PC-9 (cell line): ENCODE measurements at regions not wholly inside any gene's neighbourhood (a gene's known extent, or its start where the extent isn't known, plus 50 kb on each side); places are given as distances from the start of the nearest gene placed in this dataset.
"Not testable (repeated sequence)": the region's sequence is repeated elsewhere in the genome, so short reads cannot be mapped to it uniquely, and the experiment has no call there.

Experiments
- BruUV-seq: library from RNA; stranded (reverse); fragments of 400-500 nt; replicated peaks from 2 replicates; lab custom pipeline; 2021; lab: Mats Ljungman, UMichigan
- CTCF ChIA-PET: fragments of 300-600 bp; sonication (Branson Sonifier 250); formaldehyde crosslinking; loops from one replicate; lab custom pipeline; 2022; ENCODE audit warnings: antibody characterized with exemption; lab: Charles Lee
- POLR2A ChIA-PET: fragments of 300-600 bp; sonication (Branson Sonifier 250); formaldehyde crosslinking; loops from one replicate; lab custom pipeline; 2022; ENCODE audit warnings: antibody characterized with exemption; ENCODE audit not compliant: unreplicated experiment; lab: Charles Lee
- DNase-seq, 2 experiments: peaks; one replicate each; pipeline versions ENCODE4 v3.0.0 to v3.0.0-alpha.2; 2015 to 2022; ENCODE audit warnings: mixed read lengths in 1 of 2
- H2AFZ ChIP-seq: fragments of 200-600 bp; sonication (generic); 2 replicates; pipeline ENCODE4 v1.8.1; 2017; ENCODE audit warnings: antibody characterized with exemption
- H3F3A ChIP-seq: fragments of 200-600 bp; sonication (generic); 2 replicates; pipeline ENCODE4 v1.8.1; 2017; ENCODE audit warnings: antibody characterized with exemption, mild to moderate bottlenecking, low read depth; ENCODE audit not compliant: insufficient read depth
- H3K27ac ChIP-seq: fragments of 200-600 bp; sonication (generic); 2 replicates; pipeline ENCODE4 v1.6.1; 2016; ENCODE audit warnings: mixed run types
- H3K27me3 ChIP-seq: fragments of 200-600 bp; sonication (generic); 2 replicates; pipeline ENCODE4 v1.6.1; 2016; ENCODE audit warnings: low read depth, mixed run types; ENCODE audit not compliant: insufficient read depth
- H3K36me3 ChIP-seq: fragments of 200-600 bp; sonication (generic); 2 replicates; pipeline ENCODE4 v1.6.1; 2016; ENCODE audit warnings: low read depth, mixed run types
- H3K4me1 ChIP-seq: fragments of 200-600 bp; sonication (generic); replicated peaks from 2 replicates; pipeline ENCODE4 v1.6.1; 2016; ENCODE audit warnings: mixed run types; ENCODE audit not compliant: insufficient read depth
- H3K4me2 ChIP-seq: fragments of 200-600 bp; sonication (generic); 2 replicates; pipeline ENCODE4 v1.6.1; 2017; ENCODE audit warnings: mixed run types
- H3K4me3 ChIP-seq: fragments of 200-600 bp; sonication (generic); 2 replicates; pipeline ENCODE4 v1.6.1; 2016; ENCODE audit warnings: mixed run types
- H3K79me2 ChIP-seq: fragments of 200-600 bp; sonication (generic); 2 replicates; pipeline ENCODE4 v1.6.1; 2017; ENCODE audit warnings: low read depth, mixed run types
- H3K9me2 ChIP-seq: fragments of 200-600 bp; sonication (generic); 2 replicates; pipeline ENCODE4 v1.8.1; 2017; ENCODE audit warnings: mild to moderate bottlenecking; ENCODE audit not compliant: insufficient read depth
- H3K9me3 ChIP-seq: fragments of 200-600 bp; sonication (generic); 2 replicates; pipeline ENCODE4 v1.8.1; 2016; ENCODE audit warnings: low read depth; ENCODE audit not compliant: insufficient read depth
- H4K20me1 ChIP-seq: fragments of 200-600 bp; sonication (generic); 2 replicates; pipeline ENCODE4 v1.8.1; 2017; ENCODE audit not compliant: insufficient read depth
- CTCF ChIP-seq: fragments of 200-600 bp; sonication (generic); conservative IDR thresholded peaks from 2 replicates; pipeline ENCODE4 v1.6.1; 2017; ENCODE audit warnings: mixed run types, antibody characterized with exemption, mild to moderate bottlenecking, moderate library complexity
- EZH2 ChIP-seq: fragments of 200-600 bp; sonication (generic); IDR thresholded peaks from 2 replicates; pipeline ENCODE4 v1.8.0; 2017; ENCODE audit warnings: antibody characterized with exemption, low read depth
- intact Hi-C: fragments of 100-400 bp; cut with micrococcal nuclease; formaldehyde crosslinking; loops from one replicate; pipeline ENCODE4 v1.10.0; 2022; ENCODE audit not compliant: unreplicated experiment

DNA sequence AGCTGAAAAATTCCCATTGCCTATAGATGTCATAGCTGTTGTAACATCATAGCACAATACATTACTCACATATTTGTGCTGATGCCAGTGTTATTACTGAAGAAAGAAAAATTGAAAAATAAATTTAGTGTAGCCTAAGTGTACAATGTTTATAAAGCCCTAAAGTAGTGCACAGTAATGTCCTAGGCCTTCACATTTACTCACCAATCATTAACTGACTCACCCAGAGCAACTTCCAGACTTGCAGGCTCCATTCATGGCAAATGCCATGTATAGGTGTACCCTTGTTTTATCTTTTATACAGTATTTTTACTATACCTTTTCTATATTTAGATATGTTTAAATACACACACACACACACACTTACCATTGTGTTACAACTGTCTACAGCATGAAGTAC lies 265.4 kb upstream of the MAGEB18 start:
- Histone ChIP-seq H3K4me3 (no peak overlapping the region), H3K9me3 (no peaks in the 10 kb centered on the region), H3K9me2 (no peaks in the 10 kb centered on the region), H3K36me3 (no peaks in the 10 kb centered on the region), H3K27me3 (no peaks in the 10 kb centered on the region), H3K27ac (no peak overlapping the region), H2AFZ (no peak overlapping the region), H3K79me2 (no peaks in the 10 kb centered on the region), H3K4me2 (no peak overlapping the region), H3F3A (no peaks in the 10 kb centered on the region), H3K4me1 (no peaks in the 10 kb centered on the region), H4K20me1 (no peaks in the 10 kb centered on the region)
- CTCF ChIA-PET, result no interaction called here
- no peak for DNase-seq
- POLR2A ChIA-PET, result no interaction called here
- TF ChIP-seq CTCF, result no peak
- intact Hi-C loops, result no loop called here
- no TSS peak for BruUV-seq

GRCh38 chrX:25873196-25873595 lies 264.9 kb upstream of the MAGEB18 start:
- no peaks in the 10 kb centered on the region for H4K20me1 ChIP-seq
- CTCF ChIA-PET, result no interaction called here
- no peak overlapping the region for H3K4me2 ChIP-seq
- no peaks in the 10 kb centered on the region for H3K36me3 ChIP-seq
- TF ChIP-seq EZH2 (no peak), CTCF (no peak)
- no TSS peak for BruUV-seq
- no peaks in the 10 kb centered on the region for H3F3A ChIP-seq
- POLR2A ChIA-PET, result no interaction called here
- no peaks in the 10 kb centered on the region for H3K9me2 ChIP-seq
- intact Hi-C loops, result no loop called here
- H3K27ac ChIP-seq, result no peak overlapping the region
- no peaks in the 10 kb centered on the region for H3K27me3 ChIP-seq
- no peak for DNase-seq
- no peak overlapping the region for H2AFZ ChIP-seq
- no peaks in the 10 kb centered on the region for H3K79me2 ChIP-seq
- H3K4me1 ChIP-seq, result no peaks in the 10 kb centered on the region
- H3K4me3 ChIP-seq, result no peak overlapping the region
- no peaks in the 10 kb centered on the region for H3K9me3 ChIP-seq

GRCh38 chrX:25878806-25879205 lies 259.3 kb upstream of the MAGEB18 start:
- H3K9me3 ChIP-seq, result no peaks in the 10 kb centered on the region
- DNase-seq, result no peak
- intact Hi-C loops, result no loop called here
- H3K27ac ChIP-seq, result no peak overlapping the region
- no peaks in the 10 kb centered on the region for H3K79me2 ChIP-seq
- H2AFZ ChIP-seq, result no peak overlapping the region
- H3K4me2 ChIP-seq, result no peak overlapping the region
- H3K4me1 ChIP-seq, result no peaks in the 10 kb centered on the region
- no TSS peak for BruUV-seq
- no peaks in the 10 kb centered on the region for H3K36me3 ChIP-seq
- H3K9me2 ChIP-seq, result no peaks in the 10 kb centered on the region
- TF ChIP-seq CTCF (no peak), EZH2 (no peak)
- no peaks in the 10 kb centered on the region for H4K20me1 ChIP-seq
- H3K4me3 ChIP-seq, result no peak overlapping the region
- ChIA-PET POLR2A (no interaction called here), CTCF (no interaction called here)
- no peaks in the 10 kb centered on the region for H3F3A ChIP-seq
- H3K27me3 ChIP-seq, result no peaks in the 10 kb centered on the region

DNA sequence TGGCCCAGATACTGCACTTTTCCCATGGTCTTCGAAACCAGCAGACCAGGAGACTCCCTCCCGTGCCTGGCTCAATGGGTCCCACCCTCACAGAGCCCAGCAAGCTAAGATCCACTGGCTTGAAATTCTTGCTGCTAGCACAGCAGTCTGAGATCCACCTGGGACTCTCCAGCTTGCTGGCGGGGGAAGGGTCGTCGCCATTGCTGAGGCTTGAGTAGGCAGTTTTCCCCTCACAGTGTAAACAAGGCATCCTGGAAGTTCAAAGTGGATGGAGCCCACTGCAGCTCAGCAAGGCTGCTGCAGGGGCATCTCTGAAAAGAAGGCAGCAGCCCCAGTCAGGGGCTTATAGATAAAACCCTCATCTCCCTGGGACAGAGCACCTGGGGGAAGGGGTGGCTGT lies 255.6 kb upstream of the MAGEB18 start:
- H3K4me1 ChIP-seq, H3K4me2 ChIP-seq, H4K20me1 ChIP-seq, H3K9me2 ChIP-seq, intact Hi-C loops, H2AFZ ChIP-seq, H3K27me3 ChIP-seq, H3K4me3 ChIP-seq, H3K9me3 ChIP-seq, H3F3A ChIP-seq, DNase-seq, H3K27ac ChIP-seq, H3K79me2 ChIP-seq, POLR2A ChIA-PET, H3K36me3 ChIP-seq, BruUV-seq, CTCF ChIA-PET: not testable (repeated sequence)
